AG20443 (cell line): ENCODE measurements at regions not wholly inside any gene's neighbourhood (a gene's known extent, or its start where the extent isn't known, plus 50 kb on each side); places are given as distances from the start of the nearest gene placed in this dataset.

ENCODE experiments used
- DNase-seq: peaks from one replicate; pipeline ENCODE4 v3.0.0; 2012; ENCODE audit warnings: low spot score, mixed read lengths

DNA sequence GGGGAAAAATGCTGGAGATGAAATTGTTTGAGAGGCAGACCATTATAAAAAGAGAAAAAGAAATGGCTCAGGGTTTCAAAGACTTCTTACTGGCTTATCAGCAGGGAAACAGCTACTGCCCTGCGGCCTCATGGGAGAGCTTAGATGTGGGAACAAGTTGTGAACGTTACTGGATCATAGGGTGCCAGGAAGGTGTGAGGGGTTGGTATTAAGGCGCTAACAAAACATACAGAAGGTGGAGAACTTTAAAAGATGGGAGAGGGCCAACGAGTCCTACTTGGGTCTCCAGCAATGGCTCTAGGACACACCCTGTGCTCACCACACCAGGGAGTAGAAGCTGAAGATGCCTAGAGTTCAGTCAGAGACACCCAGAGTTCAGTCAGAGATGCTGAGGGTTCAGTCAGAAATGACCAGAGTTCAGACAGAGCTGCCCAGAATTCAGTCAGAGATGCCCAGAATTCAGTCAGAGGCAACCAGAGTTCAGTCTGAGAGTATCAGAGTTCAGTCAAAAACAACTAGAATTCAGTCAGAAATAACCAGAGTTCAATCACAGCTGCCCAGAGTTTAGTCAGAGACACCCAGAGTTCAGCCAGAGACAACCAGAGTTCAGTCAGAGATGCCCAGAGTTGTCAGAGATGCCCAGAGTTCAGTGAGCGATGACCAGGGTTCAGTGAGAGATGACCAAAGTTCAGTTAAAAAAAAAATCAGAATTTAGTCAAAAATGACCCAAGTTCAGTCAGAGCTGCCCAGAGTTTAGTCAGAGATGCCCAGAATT, 1103.6 kb downstream of the BCL11B start:
- DNase-seq, result no peak

DNA sequence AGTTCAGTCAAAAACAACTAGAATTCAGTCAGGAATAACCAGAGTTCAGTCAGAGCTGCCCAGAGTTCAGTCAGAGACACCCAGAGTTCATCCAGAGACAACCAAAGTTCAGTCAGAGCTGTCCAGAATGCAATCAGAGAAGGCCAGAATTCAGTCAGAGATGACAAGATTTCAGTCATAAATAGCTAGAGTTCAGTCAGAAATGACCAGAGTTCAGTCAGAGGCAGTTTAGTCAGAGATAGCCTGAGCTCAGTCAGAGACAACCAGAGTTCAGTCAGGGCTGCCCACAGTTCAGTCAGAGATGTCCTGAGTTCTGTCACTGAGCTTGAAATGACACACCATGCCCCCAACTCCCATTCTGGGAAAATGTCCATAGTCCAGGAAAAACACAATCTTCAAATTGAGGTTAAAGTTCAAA, 1102.8 kb downstream of the BCL11B start:
- DNase-seq, result no peak

DNA sequence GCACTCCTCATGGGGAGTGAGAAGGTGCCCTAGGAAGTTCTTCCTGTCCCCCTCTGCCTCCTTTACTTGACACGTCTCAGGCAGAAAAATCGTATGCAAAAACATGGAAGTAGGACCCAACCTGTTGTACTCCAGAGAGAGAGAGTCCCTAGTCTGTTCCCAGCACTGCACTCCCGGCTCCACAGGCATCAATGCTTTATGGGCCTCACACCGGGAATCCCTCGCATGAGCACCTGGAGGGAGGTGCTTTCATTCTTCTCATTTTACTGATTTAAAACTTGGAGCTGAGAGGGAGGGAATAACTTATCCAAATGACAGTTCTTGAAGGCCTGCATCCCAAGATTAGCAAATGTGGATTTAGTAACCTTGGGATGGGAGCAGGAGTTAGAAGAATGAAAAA, 1101.4 kb downstream of the BCL11B start:
- DNase-seq, result no peak

DNA sequence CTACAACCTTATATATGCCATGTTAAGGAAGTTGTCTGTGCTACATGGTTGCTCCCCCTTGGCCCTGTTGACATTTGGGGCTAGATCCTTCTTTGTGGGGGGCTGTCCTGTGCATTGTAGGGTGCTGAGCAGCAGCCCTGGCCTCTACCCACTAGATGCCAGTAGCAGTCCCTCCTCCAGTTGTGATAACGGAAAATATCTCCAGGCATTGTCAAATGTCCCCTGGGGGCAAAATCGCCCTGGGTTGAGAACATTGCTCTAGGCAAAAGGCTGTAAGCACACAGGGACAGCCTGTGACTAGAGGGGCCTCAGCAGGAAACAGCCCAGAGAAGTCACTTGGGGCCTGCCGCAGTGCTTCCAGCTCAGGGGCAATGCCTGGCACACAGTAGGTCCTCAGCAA, 1100.3 kb downstream of the BCL11B start:
- DNase-seq, result no peak

DNA sequence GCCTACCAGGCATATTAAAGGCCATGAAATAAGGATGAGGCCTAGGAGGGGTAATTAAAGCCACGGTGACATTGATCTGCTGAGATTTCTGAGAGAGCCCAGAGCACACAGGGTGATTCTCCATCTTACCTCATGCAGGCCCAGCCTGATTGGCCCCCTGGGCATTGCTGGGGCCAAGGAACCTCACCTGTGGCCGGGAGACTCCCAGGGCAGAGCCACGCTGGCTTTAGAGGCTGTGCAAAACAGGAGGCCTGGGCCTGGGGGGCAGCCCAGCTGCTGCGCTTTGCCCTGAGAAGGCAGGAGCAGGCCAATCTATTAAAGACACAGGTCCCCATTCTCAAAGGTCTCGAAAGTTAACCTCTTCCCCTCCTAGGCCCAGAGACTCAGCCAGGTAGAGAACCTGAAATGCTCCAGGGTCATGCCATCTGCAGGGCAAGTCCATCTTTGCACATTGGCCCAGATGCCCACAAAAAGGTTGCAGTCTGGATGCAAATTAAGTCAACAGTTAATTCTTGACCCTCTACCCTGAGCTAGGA, 1099.7 kb downstream of the BCL11B start:
- no peak for DNase-seq

DNA sequence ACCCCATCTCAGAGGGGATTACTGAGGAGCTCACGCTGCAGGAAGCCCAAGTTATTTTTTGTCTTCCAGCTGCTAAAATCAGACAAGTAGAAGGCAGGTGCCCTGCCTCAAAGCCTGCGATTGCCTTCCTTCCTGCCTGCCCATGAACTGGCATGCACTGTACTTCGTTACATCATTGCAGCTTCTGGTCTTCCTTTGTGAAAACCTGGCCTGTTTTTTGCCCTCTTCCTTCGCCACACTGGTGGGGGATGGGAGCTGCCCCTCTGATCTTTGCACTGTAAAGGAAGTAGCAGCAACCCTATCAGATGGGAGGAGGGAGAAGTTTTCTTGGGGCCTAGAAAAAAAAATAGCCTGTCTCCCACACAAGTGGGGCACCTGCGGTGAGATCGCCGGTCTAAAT, 1098.7 kb downstream of the BCL11B start:
- DNase-seq, result no peak

DNA sequence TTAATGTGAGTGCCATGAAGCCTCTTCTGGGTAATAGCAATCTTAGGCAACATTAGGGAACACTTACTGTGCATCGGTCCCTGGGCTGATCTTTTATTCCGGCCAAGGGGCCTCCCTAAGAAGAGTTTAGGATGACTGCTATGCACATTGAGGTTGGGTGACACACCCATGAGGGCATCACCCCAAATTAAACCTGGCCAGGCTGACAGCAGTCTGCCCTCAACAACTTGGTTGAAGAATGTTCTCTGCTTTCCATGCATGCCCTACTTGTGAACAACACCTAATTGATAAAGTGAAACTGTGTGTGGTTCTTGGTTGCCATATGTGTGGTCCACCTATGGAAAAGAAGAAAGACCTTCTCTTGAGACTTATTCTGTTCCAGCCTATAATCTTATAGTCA, 1098.0 kb downstream of the BCL11B start:
- DNase-seq, result no peak

DNA sequence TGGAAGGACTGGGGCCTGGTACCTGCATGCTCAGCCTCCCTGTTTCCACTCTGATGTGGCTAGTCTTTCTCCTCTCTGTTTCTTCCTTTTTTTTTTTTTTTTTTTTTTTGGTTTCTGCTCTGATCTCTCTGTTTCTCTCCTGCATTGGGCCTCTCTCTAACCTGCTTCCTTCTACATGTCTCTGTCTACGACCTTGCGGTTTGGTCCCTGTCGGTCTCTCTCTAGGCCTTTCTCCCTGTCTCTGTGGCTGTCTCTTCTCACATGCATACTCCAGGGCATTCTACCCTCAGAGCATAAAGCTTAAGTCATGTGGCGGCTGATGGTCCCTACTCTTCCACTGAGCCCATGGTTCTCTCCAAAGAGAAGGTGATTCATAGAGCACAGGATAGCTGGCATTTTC, 1096.6 kb downstream of the BCL11B start:
- no peak for DNase-seq

DNA sequence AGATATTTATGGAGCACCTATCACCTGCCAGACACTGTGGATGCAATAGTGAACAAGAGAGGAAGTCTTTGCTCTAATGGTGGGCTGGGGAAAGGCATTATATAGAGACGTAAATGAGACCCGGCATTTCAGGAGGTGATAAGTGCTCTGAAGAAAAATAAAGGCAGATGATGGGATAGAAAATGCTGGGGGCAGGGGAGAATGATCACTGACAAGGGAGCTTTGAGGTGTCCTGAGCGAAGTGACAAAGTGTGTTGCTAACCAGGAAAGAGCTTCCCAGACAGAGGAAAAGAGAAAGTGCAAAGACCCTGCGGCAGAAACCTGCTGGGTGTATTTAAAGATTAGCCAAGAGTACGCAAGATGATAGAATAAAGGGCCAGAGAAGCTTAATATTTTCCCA, 1096.1 kb downstream of the BCL11B start:
- DNase-seq, result no peak

DNA sequence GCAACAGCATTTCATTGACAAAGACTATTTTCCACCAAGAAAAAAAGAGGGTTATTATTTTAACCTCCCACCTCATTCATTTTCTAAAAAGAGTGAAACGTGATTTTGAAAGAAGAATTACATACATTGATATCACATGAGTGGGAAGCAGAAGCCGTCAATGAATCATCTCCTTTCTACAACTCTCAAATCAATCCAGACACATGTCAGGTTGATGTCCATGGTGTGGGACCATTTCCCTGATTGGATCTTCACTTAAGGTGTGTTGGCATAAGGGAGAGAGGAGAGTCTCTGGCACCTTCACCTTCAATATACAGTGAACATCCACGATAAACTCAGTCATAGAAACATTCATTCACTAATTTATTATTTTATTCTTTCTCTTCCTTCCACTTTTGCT, 1095.1 kb downstream of the BCL11B start:
- DNase-seq, result no peak

DNA sequence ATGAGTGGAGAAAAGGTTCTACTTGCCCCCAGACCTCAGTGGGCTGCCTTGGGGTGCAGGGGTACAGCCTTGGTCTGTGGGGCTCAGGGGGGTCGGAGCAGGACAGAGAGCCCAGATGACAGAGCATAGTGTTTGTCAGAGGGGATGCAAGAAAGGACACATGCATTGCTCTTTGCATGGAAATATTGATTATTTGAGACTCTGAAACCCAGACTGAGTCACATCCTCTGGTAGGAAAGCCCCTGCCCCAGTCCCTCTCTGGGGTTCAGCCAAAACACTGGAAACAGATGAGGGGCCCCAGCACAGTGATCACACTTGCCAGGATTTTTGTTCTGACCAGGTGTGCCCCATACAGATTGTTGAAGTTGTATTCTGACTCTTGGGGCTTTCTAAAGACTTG, 1094.4 kb downstream of the BCL11B start:
- DNase-seq, result no peak

DNA sequence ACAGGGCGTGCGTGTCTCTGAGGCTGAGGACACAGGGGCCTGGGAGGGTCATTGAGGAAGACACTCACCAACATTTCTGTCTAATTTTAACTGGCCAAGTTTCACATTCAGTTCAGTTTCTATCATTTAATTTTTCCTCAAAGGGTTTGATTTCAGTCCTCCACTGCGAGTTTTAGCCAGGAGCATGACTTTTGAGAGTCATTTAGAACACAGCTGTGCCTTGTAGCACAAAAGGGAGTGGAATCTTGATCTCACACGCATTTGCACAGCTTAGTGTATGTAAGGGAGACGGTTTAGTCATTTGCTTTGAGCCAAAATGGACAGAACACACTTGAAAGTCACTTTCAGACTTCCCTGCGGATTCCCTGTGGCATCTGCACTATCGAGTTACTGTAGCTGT, 1090.8 kb downstream of the BCL11B start:
- no peak for DNase-seq

DNA sequence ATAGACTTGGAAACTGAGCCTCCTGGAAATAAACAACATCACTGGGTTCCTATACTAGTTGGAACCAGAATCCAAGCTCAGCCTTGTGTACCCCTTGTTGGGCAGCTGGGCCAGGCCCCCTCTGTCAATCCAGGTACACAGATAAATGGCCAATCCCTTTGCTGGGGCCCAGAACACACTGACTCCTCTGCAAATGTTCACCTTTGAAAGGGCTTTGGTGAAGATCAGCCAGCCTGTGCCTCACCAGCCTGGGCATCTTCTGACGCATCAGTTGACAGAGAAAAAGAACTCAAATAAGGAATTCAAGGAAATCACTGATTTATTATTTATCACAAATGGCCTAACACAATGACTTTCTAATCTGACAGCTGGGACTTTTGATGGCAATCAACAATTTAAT, 1090.2 kb downstream of the BCL11B start:
- DNase-seq, result no peak

DNA sequence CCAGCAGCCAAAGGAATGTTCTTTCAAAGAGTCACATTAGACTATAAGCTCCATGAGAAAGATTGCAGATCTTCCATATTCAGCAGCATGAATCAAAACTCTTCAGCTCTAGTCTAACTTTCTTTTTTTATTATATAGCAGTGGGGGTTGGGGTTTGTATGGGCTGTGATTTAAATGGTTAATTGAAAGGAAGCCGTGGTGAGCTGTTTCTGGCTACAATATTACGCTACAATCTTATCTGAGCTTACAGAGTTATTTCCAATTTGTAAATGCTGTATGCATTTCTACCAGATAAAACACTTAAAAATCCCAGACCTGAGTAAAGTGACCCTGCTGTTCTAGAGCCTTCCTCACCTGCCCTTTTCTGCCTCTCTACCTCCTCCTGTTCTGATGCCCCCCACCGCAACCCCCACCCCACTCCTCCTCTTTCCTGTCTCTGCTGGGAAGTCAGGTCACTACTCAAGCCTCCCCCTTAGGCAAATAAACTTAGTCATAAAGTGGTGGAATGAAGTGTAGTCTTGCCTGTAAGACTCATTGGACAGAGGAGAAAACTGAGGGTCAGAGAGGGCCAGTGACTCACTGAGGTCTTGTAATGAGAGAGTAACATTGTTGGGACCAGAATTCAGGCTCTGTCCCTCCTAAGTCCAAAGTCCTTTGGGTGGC, 1089.5 kb downstream of the BCL11B start:
- DNase-seq, result no peak

DNA sequence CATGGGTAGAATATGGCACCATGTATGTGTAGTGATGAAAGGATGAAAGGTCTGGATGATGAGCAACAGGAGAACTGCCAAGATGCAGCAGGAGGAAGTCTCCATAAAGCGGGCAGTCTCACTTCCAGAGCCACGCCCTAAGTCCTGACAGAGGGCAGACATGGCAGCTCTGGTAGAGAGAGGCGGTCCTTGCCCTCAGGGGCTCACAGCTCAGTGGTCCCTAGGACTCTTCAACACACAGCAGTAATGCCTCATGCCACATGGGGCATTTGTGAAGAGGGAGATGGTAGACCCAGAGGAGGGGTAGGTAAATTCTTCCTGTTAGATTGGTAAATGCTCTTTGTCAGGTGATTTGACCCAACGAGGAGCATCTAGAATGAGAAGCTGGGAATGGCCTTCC, 1088.4 kb downstream of the BCL11B start:
- no peak for DNase-seq

DNA sequence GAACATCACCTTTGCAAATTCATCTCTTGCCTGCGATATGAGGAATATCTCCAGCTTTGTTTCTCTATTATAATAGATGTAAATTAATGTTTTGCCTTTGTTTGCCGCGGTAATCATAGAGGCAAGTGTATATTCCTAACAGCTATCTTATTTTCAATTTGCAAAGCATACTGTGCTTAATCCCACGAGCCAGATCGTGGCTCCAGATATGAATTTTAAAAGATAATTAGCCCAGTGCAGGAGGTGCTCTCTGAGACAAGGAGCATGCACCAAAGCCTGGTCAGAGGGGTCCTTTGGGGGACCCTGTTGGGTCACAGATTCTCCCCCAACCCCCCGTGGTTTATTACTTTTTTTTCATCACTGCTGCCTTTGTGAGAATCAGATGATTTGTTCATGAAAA, 1087.5 kb downstream of the BCL11B start:
- no peak for DNase-seq

DNA sequence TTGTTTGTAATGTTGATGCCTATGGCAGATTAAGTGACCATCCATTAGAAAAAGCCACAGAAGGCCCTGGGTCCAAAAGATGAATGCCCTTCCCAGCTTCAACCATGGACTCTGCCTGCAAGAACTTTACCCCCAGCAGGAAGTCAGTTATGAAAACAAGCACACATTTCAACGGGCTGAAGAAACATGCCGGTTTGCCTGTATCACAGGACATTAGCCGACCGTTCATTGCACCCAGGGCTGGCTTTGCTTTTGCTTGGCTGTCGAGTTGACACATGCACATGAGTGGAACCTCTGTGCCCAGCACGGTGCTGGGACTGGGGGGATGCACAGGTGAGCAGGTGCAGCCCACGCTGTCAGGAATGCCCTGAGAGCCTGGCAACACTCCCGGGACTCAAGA, 1087.0 kb downstream of the BCL11B start:
- no peak for DNase-seq

DNA sequence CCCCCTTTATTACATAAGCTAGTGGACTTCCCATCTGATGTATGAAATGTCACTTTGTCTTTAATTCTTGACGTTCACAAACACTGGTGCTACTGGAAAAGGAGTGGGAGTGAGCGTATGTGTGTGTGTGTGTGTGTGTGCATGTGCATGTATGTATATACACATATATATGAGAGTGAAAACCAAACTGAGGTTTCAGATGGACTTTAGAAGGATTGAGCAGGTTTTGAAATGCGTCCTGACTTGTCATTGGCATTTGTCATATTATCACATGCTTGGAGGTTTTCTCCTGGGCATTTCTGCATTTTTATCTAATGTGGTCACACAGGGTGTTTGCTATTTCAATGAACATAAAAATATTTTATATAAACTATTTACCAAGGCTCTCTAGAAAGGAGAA, 1085.9 kb downstream of the BCL11B start:
- no peak for DNase-seq

DNA sequence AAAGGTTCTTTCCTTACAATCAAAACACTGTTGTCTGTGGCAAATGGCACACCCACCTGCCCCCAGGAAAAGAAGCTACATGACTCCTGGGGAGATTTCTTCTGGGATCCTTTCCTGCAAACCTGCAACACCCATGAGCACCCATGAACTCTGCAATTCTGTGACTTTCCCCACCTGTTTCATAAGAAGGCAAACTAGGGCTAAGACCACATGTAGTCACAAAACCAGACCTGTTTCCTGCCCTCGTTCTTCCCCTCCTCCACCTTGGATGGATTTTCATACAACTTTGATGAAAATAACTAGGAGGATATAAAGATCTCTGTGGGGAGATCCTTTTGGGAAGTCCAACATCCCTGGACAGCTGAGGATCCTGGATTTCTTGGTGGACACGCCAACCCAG, 1084.7 kb downstream of the BCL11B start:
- DNase-seq, result no peak

DNA sequence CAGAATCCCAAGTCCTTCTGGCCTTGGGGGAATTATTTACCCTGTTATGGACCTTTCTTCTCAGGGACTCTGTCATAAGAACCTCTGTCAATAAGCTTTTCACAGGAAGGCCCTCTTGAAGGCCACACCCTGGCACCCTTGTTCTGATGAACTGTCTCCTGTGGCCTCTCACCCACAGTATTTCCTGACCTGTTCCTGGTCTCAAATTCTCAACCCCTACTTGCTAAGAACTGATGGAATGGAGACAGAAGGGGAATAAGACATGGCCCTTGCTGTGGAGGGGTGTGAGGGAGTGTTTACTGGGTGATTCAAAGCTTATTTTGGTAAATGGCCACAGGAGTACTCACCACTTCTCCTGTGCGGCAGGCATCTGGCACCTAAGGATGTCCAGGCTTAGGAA, 1082.9 kb downstream of the BCL11B start:
- DNase-seq, result no peak

DNA sequence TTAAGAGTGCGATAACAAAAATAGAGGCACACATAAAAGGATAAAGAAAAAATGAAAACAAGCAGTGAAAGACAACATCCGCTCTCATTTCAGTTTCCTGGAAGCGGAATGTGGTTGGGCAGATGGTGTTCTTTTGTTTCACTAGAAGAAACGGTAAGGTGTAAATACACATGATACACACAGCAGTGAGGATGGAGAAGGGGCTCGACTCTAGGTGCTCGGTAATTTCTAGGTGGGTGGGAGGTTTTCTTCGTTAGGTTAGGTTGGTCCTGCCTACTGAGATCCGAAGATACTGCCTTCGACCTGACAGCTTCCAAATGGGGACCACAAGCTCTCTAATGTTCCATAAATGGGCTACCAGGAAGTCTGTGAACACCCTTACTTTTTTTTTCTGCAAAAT, 1082.5 kb downstream of the BCL11B start:
- no peak for DNase-seq

DNA sequence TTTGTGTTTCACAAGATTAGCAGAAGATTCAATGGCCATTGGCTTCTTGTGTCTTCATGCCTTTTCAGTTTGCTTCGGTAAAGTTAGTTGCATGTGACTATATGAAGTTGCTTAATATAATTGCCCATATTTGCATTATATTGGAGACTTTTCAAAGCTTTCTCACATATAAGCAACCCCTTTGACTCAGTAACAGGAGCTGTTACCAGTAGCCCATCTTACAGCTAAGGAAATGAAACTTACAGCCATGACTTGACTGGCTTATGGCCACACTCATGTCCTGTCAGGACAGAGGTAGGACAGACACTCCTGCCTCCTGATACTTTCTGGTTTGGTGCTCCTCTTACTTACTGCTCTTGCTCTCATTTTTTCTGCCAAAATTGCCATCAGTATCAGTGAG, 1082.1 kb downstream of the BCL11B start:
- DNase-seq, result no peak

DNA sequence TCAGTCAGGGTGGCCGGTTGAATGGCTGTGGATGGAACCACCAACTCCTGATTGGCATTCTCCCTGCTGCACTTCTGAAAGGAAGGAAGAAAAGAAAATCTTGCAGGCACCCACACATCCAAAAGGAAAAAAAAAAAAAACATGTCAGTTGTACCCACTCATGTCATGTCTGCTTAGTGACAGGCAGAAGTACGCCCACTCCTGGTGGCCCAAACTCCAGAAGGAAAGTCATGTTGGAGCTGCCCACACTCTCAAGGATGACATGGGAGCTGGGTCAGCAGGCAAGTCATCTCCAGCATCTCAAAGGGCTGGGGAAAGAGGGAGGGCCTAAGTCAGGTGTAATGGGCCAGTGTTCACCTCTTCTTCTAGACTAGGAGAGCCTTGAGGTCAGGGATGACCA, 1079.1 kb downstream of the BCL11B start:
- DNase-seq, result no peak

DNA sequence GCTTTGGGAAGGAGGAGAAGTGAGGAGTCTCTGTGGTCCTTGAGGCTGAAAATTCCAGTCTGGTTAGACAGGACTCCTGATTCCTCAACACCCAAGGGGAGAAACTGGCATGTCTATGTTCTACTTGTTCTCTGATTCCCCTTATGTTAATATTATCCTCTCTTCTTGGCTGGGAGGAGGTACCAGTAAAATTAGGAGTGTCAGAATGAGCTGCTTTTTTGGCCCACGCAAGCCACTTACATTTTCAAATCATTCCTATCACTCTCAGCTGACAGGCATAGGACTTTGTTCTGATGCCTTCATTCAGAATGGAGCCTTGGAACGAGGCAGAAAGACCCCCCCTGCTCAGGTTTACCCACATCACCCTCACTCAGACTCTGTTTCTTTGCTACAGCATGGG, 1077.2 kb downstream of the BCL11B start:
- no peak for DNase-seq
